Non-pigmented ciliary epithelial cell (primary cell): ENCODE measurements at regions not wholly inside any gene's neighbourhood (a gene's known extent, or its start where the extent isn't known, plus 50 kb on each side); places are given as distances from the start of the nearest gene placed in this dataset.
A peak's percentile ranks its signal among the peaks of the same experiment; 100 is the strongest.

Source experiments
- DNase-seq: peaks from one replicate; pipeline ENCODE4 v3.0.0-alpha.2; 2010; ENCODE audit warnings: low read depth

GRCh38 chr10:88023676-88024075 lies 160.3 kb downstream of the PTEN start:
- no peak for DNase-seq

- no peak for DNase-seq
Measured at GRCh38 chr10:88026031-88026430, 162.6 kb downstream of the PTEN start.

GRCh38 chr10:88027570-88027969 lies 164.1 kb downstream of the PTEN start:
- no peak for DNase-seq

GRCh38 chr10:88028072-88028471 lies 164.6 kb downstream of the PTEN start:
- DNase-seq, result no peak

GRCh38 chr10:88028654-88029053 lies 165.2 kb downstream of the PTEN start:
- no peak for DNase-seq

- DNase-seq, result no peak
Measured at GRCh38 chr10:88032566-88032965, 169.1 kb downstream of the PTEN start.

- no peak for DNase-seq
Measured at GRCh38 chr10:88033385-88033784, 170.0 kb downstream of the PTEN start.

- DNase-seq, result no peak
Measured at GRCh38 chr10:88033793-88034192, 170.4 kb downstream of the PTEN start.

GRCh38 chr10:88036126-88036525 lies 172.7 kb downstream of the PTEN start:
- DNase-seq, result no peak

GRCh38 chr10:88037623-88038022 lies 174.2 kb downstream of the PTEN start:
- DNase-seq, result no peak

- no peak for DNase-seq
Measured at GRCh38 chr10:88038268-88038667, 174.8 kb downstream of the PTEN start.

- DNase-seq, result no peak
Measured at GRCh38 chr10:88039496-88040200, 176.2 kb downstream of the PTEN start.

GRCh38 chr10:88041243-88042159 lies 178.1 kb downstream of the PTEN start:
- DNase-seq, result no peak

GRCh38 chr10:88042160-88043100 lies 179.0 kb downstream of the PTEN start:
- DNase-seq, result no peak

- peak; percentile 32 for DNase-seq
Measured at GRCh38 chr10:88045096-88045495, 181.7 kb downstream of the PTEN start.

GRCh38 chr10:88045656-88046415 lies 182.4 kb downstream of the PTEN start:
- DNase-seq, result no peak

GRCh38 chr10:88047579-88047978 lies 184.2 kb downstream of the PTEN start:
- no peak for DNase-seq

- DNase-seq, result no peak
Measured at GRCh38 chr10:88048312-88048711, 184.9 kb downstream of the PTEN start.

- no peak for DNase-seq
Measured at GRCh38 chr10:88049204-88049603, 185.8 kb downstream of the PTEN start.

GRCh38 chr10:88057720-88058119 lies 194.3 kb downstream of the PTEN start:
- no peak for DNase-seq

GRCh38 chr10:88058750-88059149 lies 195.3 kb downstream of the PTEN start:
- no peak for DNase-seq
